ENCODE measurements at regions not wholly inside any gene's neighbourhood (a gene's known extent, or its start where the extent isn't known, plus 50 kb on each side); places are given as distances from the start of the nearest gene placed in this dataset.

- Histone ChIP-seq H3K27me3 (ENCODE audit: insufficient read depth, low read length) (no peaks in the 10 kb centered on the region), H3K27ac (ENCODE audit: low read depth, low read length) (no peak overlapping the region), H3K4me3 (ENCODE audit: low read depth, low read length) (no peak overlapping the region), H2AFZ (ENCODE audit: low read length, unreplicated experiment) (no peak overlapping the region), H3K79me2 (ENCODE audit: control insufficient read depth, insufficient read depth, low read length, unreplicated experiment) (no peaks in the 10 kb centered on the region), H3K36me3 (ENCODE audit: insufficient read depth, low read length) (no peaks in the 10 kb centered on the region), H3K4me1 (ENCODE audit: control insufficient read depth, insufficient read depth, low read length, unreplicated experiment) (no peaks in the 10 kb centered on the region)
These were observed 504.4 kb downstream of the RIT2 start for GRCh38 chr18:42611134-42611533.

GRCh38 chr18:42614619-42615293 is 500.7 kb downstream of the RIT2 start:
- Histone ChIP-seq H3K27ac (ENCODE audit: low read depth, low read length) (no peak overlapping the region), H3K27me3 (ENCODE audit: insufficient read depth, low read length) (no peaks in the 10 kb centered on the region), H3K4me3 (ENCODE audit: low read depth, low read length) (no peak overlapping the region), H3K4me1 (ENCODE audit: control insufficient read depth, insufficient read depth, low read length, unreplicated experiment) (no peaks in the 10 kb centered on the region), H3K79me2 (ENCODE audit: control insufficient read depth, insufficient read depth, low read length, unreplicated experiment) (no peaks in the 10 kb centered on the region), H2AFZ (ENCODE audit: low read length, unreplicated experiment) (no peak overlapping the region), H3K36me3 (ENCODE audit: insufficient read depth, low read length) (no peaks in the 10 kb centered on the region)

GRCh38 chr18:42617221-42617620 is 498.3 kb downstream of the RIT2 start:
- Histone ChIP-seq H3K27ac (ENCODE audit: low read depth, low read length) (no peak overlapping the region), H2AFZ (ENCODE audit: low read length, unreplicated experiment) (no peak overlapping the region), H3K4me1 (ENCODE audit: control insufficient read depth, insufficient read depth, low read length, unreplicated experiment) (no peaks in the 10 kb centered on the region), H3K27me3 (ENCODE audit: insufficient read depth, low read length) (no peaks in the 10 kb centered on the region), H3K79me2 (ENCODE audit: control insufficient read depth, insufficient read depth, low read length, unreplicated experiment) (no peaks in the 10 kb centered on the region), H3K36me3 (ENCODE audit: insufficient read depth, low read length) (no peaks in the 10 kb centered on the region), H3K4me3 (ENCODE audit: low read depth, low read length) (no peak overlapping the region)

- no peaks in the 10 kb centered on the region for H3K36me3 ChIP-seq (ENCODE audit: insufficient read depth, low read length)
These were observed 495.7 kb downstream of the RIT2 start for GRCh38 chr18:42619771-42620170.

GRCh38 chr18:42620657-42621056 is 494.8 kb downstream of the RIT2 start:
- Histone ChIP-seq H3K79me2 (ENCODE audit: control insufficient read depth, insufficient read depth, low read length, unreplicated experiment) (no peaks in the 10 kb centered on the region), H3K27me3 (ENCODE audit: insufficient read depth, low read length) (no peaks in the 10 kb centered on the region), H3K4me3 (ENCODE audit: low read depth, low read length) (no peak overlapping the region), H3K27ac (ENCODE audit: low read depth, low read length) (no peak overlapping the region), H3K4me1 (ENCODE audit: control insufficient read depth, insufficient read depth, low read length, unreplicated experiment) (no peaks in the 10 kb centered on the region), H3K36me3 (ENCODE audit: insufficient read depth, low read length) (no peaks in the 10 kb centered on the region), H2AFZ (ENCODE audit: low read length, unreplicated experiment) (no peak overlapping the region)

More at GRCh38 chr18:42619771-42620170, 495.7 kb downstream of the RIT2 start:
- Histone ChIP-seq H3K27ac (ENCODE audit: low read depth, low read length) (no peak overlapping the region), H3K27me3 (ENCODE audit: insufficient read depth, low read length) (no peaks in the 10 kb centered on the region), H3K4me3 (ENCODE audit: low read depth, low read length) (no peak overlapping the region), H3K79me2 (ENCODE audit: control insufficient read depth, insufficient read depth, low read length, unreplicated experiment) (no peaks in the 10 kb centered on the region), H2AFZ (ENCODE audit: low read length, unreplicated experiment) (no peak overlapping the region), H3K4me1 (ENCODE audit: control insufficient read depth, insufficient read depth, low read length, unreplicated experiment) (no peaks in the 10 kb centered on the region)

- H2AFZ ChIP-seq (ENCODE audit: low read length, unreplicated experiment) = no peak overlapping the region
- H3K27me3 ChIP-seq (ENCODE audit: insufficient read depth, low read length) = no peaks in the 10 kb centered on the region
- no peaks in the 10 kb centered on the region for H3K36me3 ChIP-seq (ENCODE audit: insufficient read depth, low read length)
- H3K4me1 ChIP-seq (ENCODE audit: control insufficient read depth, insufficient read depth, low read length, unreplicated experiment) = no peaks in the 10 kb centered on the region
- no peaks in the 10 kb centered on the region for H3K79me2 ChIP-seq (ENCODE audit: control insufficient read depth, insufficient read depth, low read length, unreplicated experiment)
- no peak overlapping the region for H3K27ac ChIP-seq (ENCODE audit: low read depth, low read length)
- H3K4me3 ChIP-seq (ENCODE audit: low read depth, low read length) = no peak overlapping the region
These were observed 491.6 kb downstream of the RIT2 start for GRCh38 chr18:42623935-42624334.

GRCh38 chr18:42632801-42633200 is 482.7 kb downstream of the RIT2 start:
- Histone ChIP-seq H3K4me3 (ENCODE audit: low read depth, low read length) (no peak overlapping the region), H2AFZ (ENCODE audit: low read length, unreplicated experiment) (no peak overlapping the region), H3K27me3 (ENCODE audit: insufficient read depth, low read length) (no peaks in the 10 kb centered on the region), H3K36me3 (ENCODE audit: insufficient read depth, low read length) (no peaks in the 10 kb centered on the region), H3K27ac (ENCODE audit: low read depth, low read length) (no peak overlapping the region), H3K79me2 (ENCODE audit: control insufficient read depth, insufficient read depth, low read length, unreplicated experiment) (no peaks in the 10 kb centered on the region), H3K4me1 (ENCODE audit: control insufficient read depth, insufficient read depth, low read length, unreplicated experiment) (no peaks in the 10 kb centered on the region)

GRCh38 chr18:42635378-42636048 is 480.0 kb downstream of the RIT2 start:
- H3K79me2 ChIP-seq (ENCODE audit: control insufficient read depth, insufficient read depth, low read length, unreplicated experiment) = no peaks in the 10 kb centered on the region
- H3K36me3 ChIP-seq (ENCODE audit: insufficient read depth, low read length) = no peaks in the 10 kb centered on the region
- H3K27ac ChIP-seq (ENCODE audit: low read depth, low read length) = no peak overlapping the region
- H3K4me3 ChIP-seq (ENCODE audit: low read depth, low read length) = no peak overlapping the region
- H3K4me1 ChIP-seq (ENCODE audit: control insufficient read depth, insufficient read depth, low read length, unreplicated experiment) = no peaks in the 10 kb centered on the region
- no peaks in the 10 kb centered on the region for H3K27me3 ChIP-seq (ENCODE audit: insufficient read depth, low read length)
- H2AFZ ChIP-seq (ENCODE audit: low read length, unreplicated experiment) = no peak overlapping the region

- H3K79me2 ChIP-seq (ENCODE audit: control insufficient read depth, insufficient read depth, low read length, unreplicated experiment) = no peaks in the 10 kb centered on the region
- no peak overlapping the region for H3K4me3 ChIP-seq (ENCODE audit: low read depth, low read length)
- no peaks in the 10 kb centered on the region for H3K27me3 ChIP-seq (ENCODE audit: insufficient read depth, low read length)
- no peaks in the 10 kb centered on the region for H3K4me1 ChIP-seq (ENCODE audit: control insufficient read depth, insufficient read depth, low read length, unreplicated experiment)
- no peak overlapping the region for H2AFZ ChIP-seq (ENCODE audit: low read length, unreplicated experiment)
- H3K27ac ChIP-seq (ENCODE audit: low read depth, low read length) = no peak overlapping the region
- H3K36me3 ChIP-seq (ENCODE audit: insufficient read depth, low read length) = no peaks in the 10 kb centered on the region
These were observed 479.2 kb downstream of the RIT2 start for GRCh38 chr18:42636309-42636708.

- Histone ChIP-seq H3K27me3 (ENCODE audit: insufficient read depth, low read length) (no peaks in the 10 kb centered on the region), H2AFZ (ENCODE audit: low read length, unreplicated experiment) (no peak overlapping the region), H3K36me3 (ENCODE audit: insufficient read depth, low read length) (no peaks in the 10 kb centered on the region), H3K27ac (ENCODE audit: low read depth, low read length) (no peak overlapping the region), H3K4me3 (ENCODE audit: low read depth, low read length) (no peak overlapping the region), H3K79me2 (ENCODE audit: control insufficient read depth, insufficient read depth, low read length, unreplicated experiment) (no peaks in the 10 kb centered on the region), H3K4me1 (ENCODE audit: control insufficient read depth, insufficient read depth, low read length, unreplicated experiment) (no peaks in the 10 kb centered on the region)
These were observed 475.3 kb downstream of the RIT2 start for GRCh38 chr18:42640160-42640559.

- Histone ChIP-seq H3K79me2 (ENCODE audit: control insufficient read depth, insufficient read depth, low read length, unreplicated experiment) (no peaks in the 10 kb centered on the region), H3K27ac (ENCODE audit: low read depth, low read length) (no peak overlapping the region), H3K4me1 (ENCODE audit: control insufficient read depth, insufficient read depth, low read length, unreplicated experiment) (no peaks in the 10 kb centered on the region), H3K36me3 (ENCODE audit: insufficient read depth, low read length) (no peaks in the 10 kb centered on the region), H3K4me3 (ENCODE audit: low read depth, low read length) (no peak overlapping the region), H2AFZ (ENCODE audit: low read length, unreplicated experiment) (no peak overlapping the region), H3K27me3 (ENCODE audit: insufficient read depth, low read length) (no peaks in the 10 kb centered on the region)
These were observed 473.5 kb downstream of the RIT2 start for GRCh38 chr18:42641996-42642395.
